Liver (tissue), 8 donors: ENCODE measurements at regions not wholly inside any gene's neighbourhood (a gene's known extent, or its start where the extent isn't known, plus 50 kb on each side); places are given as distances from the start of the nearest gene placed in this dataset.

ENCODE experiments used
- DNase-seq: peaks from one replicate; pipeline ENCODE4 v3.0.0-alpha.2; 2017; ENCODE audit warnings: low spot score
- H3K27ac ChIP-seq, 2 donors: one replicate each; pipeline ENCODE4 v1.7.0; 2013; ENCODE audit warnings: inconsistent platforms in 2 of 2, low read length in 2 of 2, control low read depth in 1 of 2, low read depth in 1 of 2, mild to moderate bottlenecking in 1 of 2
- H3K27me3 ChIP-seq, 4 donors: one replicate each; pipeline versions ENCODE4 v1.6.1 to v1.7.0; 2013; ENCODE audit warnings: low read length in 3 of 4, inconsistent platforms in 1 of 4, mild to moderate bottlenecking in 1 of 4, moderate library complexity in 1 of 4; ENCODE audit not compliant: control insufficient read depth in 4 of 4, insufficient read depth in 4 of 4
- H3K36me3 ChIP-seq, 4 donors: one replicate each; pipeline versions ENCODE4 v1.6.1 to v1.7.0; 2013; ENCODE audit warnings: low read length in 3 of 4, mild to moderate bottlenecking in 3 of 4, low read depth in 1 of 4, moderate library complexity in 1 of 4; ENCODE audit not compliant: control insufficient read depth in 4 of 4, insufficient read depth in 3 of 4
- H3K4me1 ChIP-seq, 4 donors: one replicate each; pipeline versions ENCODE4 v1.6.1 to v1.7.0; 2013; ENCODE audit warnings: low read length in 3 of 4, mild to moderate bottlenecking in 3 of 4, moderate library complexity in 1 of 4; ENCODE audit not compliant: control insufficient read depth in 4 of 4, insufficient read depth in 4 of 4
- H3K4me3 ChIP-seq, 3 donors: one replicate each; pipeline versions ENCODE4 v1.6.1 to v1.7.0; 2013; ENCODE audit warnings: low read length in 3 of 3, control low read depth in 1 of 3, low read depth in 1 of 3, mild to moderate bottlenecking in 1 of 3
- H3K9ac ChIP-seq, 2 donors: one replicate each; pipeline ENCODE4 v1.7.0; 2013; ENCODE audit warnings: low read length in 2 of 2, mild to moderate bottlenecking in 2 of 2, moderate library complexity in 2 of 2, control low read depth in 1 of 2, low read depth in 1 of 2
- H3K9me3 ChIP-seq, 4 donors: one replicate each; pipeline versions ENCODE4 v1.6.1 to v1.7.0; 2013; ENCODE audit warnings: low read length in 3 of 4; ENCODE audit not compliant: control insufficient read depth in 4 of 4
- ATF3 ChIP-seq: IDR thresholded peaks from 2 replicates; pipeline ENCODE4 v1.6.1; 2016; ENCODE audit warnings: antibody characterized with exemption
- EGR1 ChIP-seq, 2 donors: IDR thresholded peaks; 2 replicates each; pipeline ENCODE4 v1.6.1; 2016 to 2018; ENCODE audit warnings: antibody characterized with exemption in 2 of 2, low read depth in 2 of 2
- FOXA1 ChIP-seq: IDR thresholded peaks from 2 replicates; pipeline ENCODE4 v1.6.1; 2016; ENCODE audit warnings: antibody characterized with exemption
- FOXA2 ChIP-seq: IDR thresholded peaks from 2 replicates; pipeline ENCODE4 v1.6.1; 2016; ENCODE audit warnings: antibody characterized with exemption
- GABPA ChIP-seq, 2 donors: IDR thresholded peaks in 1 of 2; conservative IDR thresholded peaks in 1 of 2; 2 replicates each; pipeline ENCODE4 v1.6.1; 2016; ENCODE audit warnings: antibody characterized with exemption in 2 of 2, mild to moderate bottlenecking in 1 of 2, moderate library complexity in 1 of 2
- HNF4A ChIP-seq, 2 donors: conservative IDR thresholded peaks; 2 replicates each; pipeline ENCODE4 v1.6.1; 2016; ENCODE audit warnings: antibody characterized with exemption in 2 of 2, mild to moderate bottlenecking in 2 of 2
- HNF4G ChIP-seq: IDR thresholded peaks from 2 replicates; pipeline ENCODE4 v1.6.1; 2016; ENCODE audit warnings: antibody characterized with exemption
- JUND ChIP-seq, 2 donors: IDR thresholded peaks; 2 replicates each; pipeline ENCODE4 v1.6.1; 2016; ENCODE audit warnings: antibody characterized with exemption in 2 of 2
- NR2F2 ChIP-seq: IDR thresholded peaks from 2 replicates; pipeline ENCODE4 v1.6.1; 2016; ENCODE audit warnings: antibody characterized with exemption
- RAD21 ChIP-seq, 2 donors: IDR thresholded peaks; 2 replicates each; pipeline ENCODE4 v1.6.1; 2016; ENCODE audit warnings: antibody characterized with exemption in 2 of 2, mild to moderate bottlenecking in 2 of 2
- RXRA ChIP-seq, 2 donors: IDR thresholded peaks; 2 replicates each; pipeline ENCODE4 v1.6.1; 2017 to 2018; ENCODE audit warnings: antibody characterized with exemption in 2 of 2, mild to moderate bottlenecking in 1 of 2
- SP1 ChIP-seq: IDR thresholded peaks from 2 replicates; pipeline ENCODE4 v1.6.1; 2018; ENCODE audit warnings: antibody characterized with exemption, mild to moderate bottlenecking
- ZBTB33 ChIP-seq: IDR thresholded peaks from 2 replicates; pipeline ENCODE4 v1.6.1; 2016; ENCODE audit warnings: antibody characterized with exemption
- WGBS: extraction: QIAGEN DNeasy Blood & Tissue Kit; methylation state at CpG from one replicate; pipeline ENCODE4 v1.1.7; 2013; 5-methylcytosine and 5-hydroxymethylcytosine counted together
- TF ChIP-seq, protein P1 (sequence below): fragments of 150-350 bp; IDR thresholded peaks from 2 replicates; pipeline ENCODE4 v1.5.1; 2017; ENCODE audit warnings: improper control_type of control experiment, low read depth, low read length; ENCODE audit not compliant: missing input control
- TF ChIP-seq, protein P2 (sequence below): IDR thresholded peaks from 2 replicates; pipeline ENCODE4 v1.6.1; 2016; ENCODE audit warnings: antibody characterized with exemption, mild to moderate bottlenecking
- donor health status: healthy.
- donor health status: healthy.
- donor health status: healthy.
- donor health status: healthy.
- donor health status: healthy.

GRCh38 chr12:89092297-89092696, 260.0 kb downstream of the DUSP6 start (continued):
- no peak for TF ChIP-seq ZBTB33

- Histone ChIP-seq H3K9me3 (peaks cover 0 to 8% (median 1%) of the 10 kb centered on the region in 4 donors), H3K27ac (no peak overlapping the region), H3K36me3 (no peaks in the 10 kb centered on the region), H3K9ac (no peak overlapping the region), H3K4me1 (peaks cover 0 to 7% (median 0%) of the 10 kb centered on the region in 4 donors), H3K27me3 (no peaks in the 10 kb centered on the region), H3K4me3 (no peak overlapping the region)
- DNase-seq: no peak
- WGBS: 92% methylated on average over 1 of the region's 1 CpG
- TF ChIP-seq FOXA2: no peak
- TF ChIP-seq SP1: no peak
- no peak for TF ChIP-seq RAD21 (IDR thresholded peaks at IDR 0.05)
- TF ChIP-seq RXRA (IDR thresholded peaks at IDR 0.05): no peak
- TF ChIP-seq, protein P1, sequence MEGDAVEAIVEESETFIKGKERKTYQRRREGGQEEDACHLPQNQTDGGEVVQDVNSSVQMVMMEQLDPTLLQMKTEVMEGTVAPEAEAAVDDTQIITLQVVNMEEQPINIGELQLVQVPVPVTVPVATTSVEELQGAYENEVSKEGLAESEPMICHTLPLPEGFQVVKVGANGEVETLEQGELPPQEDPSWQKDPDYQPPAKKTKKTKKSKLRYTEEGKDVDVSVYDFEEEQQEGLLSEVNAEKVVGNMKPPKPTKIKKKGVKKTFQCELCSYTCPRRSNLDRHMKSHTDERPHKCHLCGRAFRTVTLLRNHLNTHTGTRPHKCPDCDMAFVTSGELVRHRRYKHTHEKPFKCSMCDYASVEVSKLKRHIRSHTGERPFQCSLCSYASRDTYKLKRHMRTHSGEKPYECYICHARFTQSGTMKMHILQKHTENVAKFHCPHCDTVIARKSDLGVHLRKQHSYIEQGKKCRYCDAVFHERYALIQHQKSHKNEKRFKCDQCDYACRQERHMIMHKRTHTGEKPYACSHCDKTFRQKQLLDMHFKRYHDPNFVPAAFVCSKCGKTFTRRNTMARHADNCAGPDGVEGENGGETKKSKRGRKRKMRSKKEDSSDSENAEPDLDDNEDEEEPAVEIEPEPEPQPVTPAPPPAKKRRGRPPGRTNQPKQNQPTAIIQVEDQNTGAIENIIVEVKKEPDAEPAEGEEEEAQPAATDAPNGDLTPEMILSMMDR: no peak
- TF ChIP-seq, protein P2, sequence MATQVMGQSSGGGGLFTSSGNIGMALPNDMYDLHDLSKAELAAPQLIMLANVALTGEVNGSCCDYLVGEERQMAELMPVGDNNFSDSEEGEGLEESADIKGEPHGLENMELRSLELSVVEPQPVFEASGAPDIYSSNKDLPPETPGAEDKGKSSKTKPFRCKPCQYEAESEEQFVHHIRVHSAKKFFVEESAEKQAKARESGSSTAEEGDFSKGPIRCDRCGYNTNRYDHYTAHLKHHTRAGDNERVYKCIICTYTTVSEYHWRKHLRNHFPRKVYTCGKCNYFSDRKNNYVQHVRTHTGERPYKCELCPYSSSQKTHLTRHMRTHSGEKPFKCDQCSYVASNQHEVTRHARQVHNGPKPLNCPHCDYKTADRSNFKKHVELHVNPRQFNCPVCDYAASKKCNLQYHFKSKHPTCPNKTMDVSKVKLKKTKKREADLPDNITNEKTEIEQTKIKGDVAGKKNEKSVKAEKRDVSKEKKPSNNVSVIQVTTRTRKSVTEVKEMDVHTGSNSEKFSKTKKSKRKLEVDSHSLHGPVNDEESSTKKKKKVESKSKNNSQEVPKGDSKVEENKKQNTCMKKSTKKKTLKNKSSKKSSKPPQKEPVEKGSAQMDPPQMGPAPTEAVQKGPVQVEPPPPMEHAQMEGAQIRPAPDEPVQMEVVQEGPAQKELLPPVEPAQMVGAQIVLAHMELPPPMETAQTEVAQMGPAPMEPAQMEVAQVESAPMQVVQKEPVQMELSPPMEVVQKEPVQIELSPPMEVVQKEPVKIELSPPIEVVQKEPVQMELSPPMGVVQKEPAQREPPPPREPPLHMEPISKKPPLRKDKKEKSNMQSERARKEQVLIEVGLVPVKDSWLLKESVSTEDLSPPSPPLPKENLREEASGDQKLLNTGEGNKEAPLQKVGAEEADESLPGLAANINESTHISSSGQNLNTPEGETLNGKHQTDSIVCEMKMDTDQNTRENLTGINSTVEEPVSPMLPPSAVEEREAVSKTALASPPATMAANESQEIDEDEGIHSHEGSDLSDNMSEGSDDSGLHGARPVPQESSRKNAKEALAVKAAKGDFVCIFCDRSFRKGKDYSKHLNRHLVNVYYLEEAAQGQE: no peak
- TF ChIP-seq JUND (IDR thresholded peaks at IDR 0.05): no peak
Observed at GRCh38 chr12:89091293-89091841, 260.9 kb downstream of the DUSP6 start.

DNA sequence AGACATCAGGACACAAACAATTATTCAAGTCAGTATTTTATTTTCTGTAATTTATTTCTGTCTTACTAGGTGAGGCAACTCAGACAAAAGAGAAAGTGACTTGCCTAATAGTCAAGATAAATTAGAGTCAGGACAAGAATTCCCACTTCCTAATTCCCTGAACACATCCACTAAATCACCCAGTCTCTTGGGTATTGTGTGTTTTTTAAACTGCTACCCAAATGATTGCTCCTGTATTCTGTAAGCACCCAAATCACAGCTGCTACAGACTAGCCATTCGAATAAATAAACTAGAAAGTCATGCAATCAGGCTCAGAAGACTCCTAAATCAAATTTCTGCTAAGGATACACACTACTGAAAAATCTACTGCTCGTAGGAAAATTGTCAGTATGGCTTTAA, 263.0 kb downstream of the DUSP6 start:
- no peak overlapping the region for H3K4me3 ChIP-seq
- no peak overlapping the region for H3K27ac ChIP-seq
- no peak for DNase-seq
- H3K9ac ChIP-seq: no peak overlapping the region
- H3K27me3 ChIP-seq: no peaks in the 10 kb centered on the region
- WGBS: 89% methylated on average over 2 of the region's 2 CpGs
- H3K36me3 ChIP-seq: no peaks in the 10 kb centered on the region
- H3K9me3 ChIP-seq: peaks cover 0 to 8% (median 1%) of the 10 kb centered on the region in 4 donors
- TF ChIP-seq ATF3 (no peak), GABPA (IDR thresholded peaks at IDR 0.05 in 1 of 2, conservative IDR thresholded peaks at IDR 0.05 in 1 of 2) (no peak), JUND (IDR thresholded peaks at IDR 0.05) (no peak), RXRA (IDR thresholded peaks at IDR 0.05) (no peak), FOXA1 (no peak), FOXA2 (no peak), SP1 (no peak), EGR1 (IDR thresholded peaks at IDR 0.05; ENCODE audit: low read depth in 2 of 2) (no peak), NR2F2 (no peak), HNF4A (conservative IDR thresholded peaks at IDR 0.05) (no peak), ZBTB33 (no peak), HNF4G (no peak)
- H3K4me1 ChIP-seq: peaks cover 0 to 7% (median 0%) of the 10 kb centered on the region in 4 donors
